GM12873 (cell line): ENCODE measurements at regions not wholly inside any gene's neighbourhood (a gene's known extent, or its start where the extent isn't known, plus 50 kb on each side); places are given as distances from the start of the nearest gene placed in this dataset.

Experiments
- CTCF ChIP-seq: IDR thresholded peaks from 2 replicates; pipeline ENCODE4 v1.5.1; 2012; ENCODE audit warnings: low read depth, mild to moderate bottlenecking, moderate library complexity, low read length, control low read depth; ENCODE audit not compliant: insufficient read depth; ENCODE audit errors: missing control alignments

GRCh38 chr2:198890490-198890889 lies 567.2 kb downstream of the SATB2 start:
- no peak for TF ChIP-seq CTCF

DNA sequence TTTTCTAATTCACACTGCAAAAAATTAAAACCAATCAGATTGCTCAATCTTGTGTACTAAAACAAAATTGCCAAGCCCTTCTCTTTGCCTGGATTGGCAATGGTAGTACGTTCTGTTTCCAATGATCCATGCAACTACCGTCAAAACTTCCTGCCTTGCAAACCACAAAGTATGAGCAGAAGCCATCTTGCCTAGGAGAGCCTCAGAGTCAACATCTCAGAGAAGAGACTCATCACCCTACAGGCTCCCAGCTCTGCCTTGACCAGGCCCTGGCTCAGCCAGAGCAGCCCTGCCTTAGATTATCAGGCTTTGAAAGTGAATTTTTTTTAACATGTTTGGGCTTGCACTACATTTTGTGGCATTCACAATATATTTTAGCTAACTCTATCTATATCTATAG lies 574.1 kb downstream of the SATB2 start:
- TF ChIP-seq CTCF = no peak

GRCh38 chr2:198880986-198881385 lies 576.8 kb downstream of the SATB2 start:
- no peak for TF ChIP-seq CTCF

DNA sequence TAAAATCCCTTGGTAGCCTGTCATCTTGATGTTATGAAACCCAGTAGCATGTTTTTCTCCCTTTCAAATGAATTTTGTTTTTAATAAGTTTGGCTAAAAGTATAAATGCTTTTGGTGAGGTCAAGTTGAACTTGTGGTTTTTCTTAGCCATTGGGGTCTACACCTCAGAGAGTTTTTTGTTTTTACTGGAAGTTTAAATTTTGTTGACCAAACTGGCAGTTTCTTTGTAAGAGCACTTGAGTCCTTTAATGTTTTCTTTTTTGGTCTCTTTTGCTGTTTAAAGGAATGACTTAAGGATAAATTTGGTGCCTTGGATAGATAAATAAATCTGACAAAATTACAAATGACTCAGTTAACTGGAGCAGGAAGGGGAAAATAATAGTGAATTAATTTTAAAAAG lies 577.3 kb downstream of the SATB2 start:
- TF ChIP-seq CTCF = no peak

- no peak for TF ChIP-seq CTCF
These were observed 583.3 kb downstream of the SATB2 start for GRCh38 chr2:198874472-198874858.

DNA sequence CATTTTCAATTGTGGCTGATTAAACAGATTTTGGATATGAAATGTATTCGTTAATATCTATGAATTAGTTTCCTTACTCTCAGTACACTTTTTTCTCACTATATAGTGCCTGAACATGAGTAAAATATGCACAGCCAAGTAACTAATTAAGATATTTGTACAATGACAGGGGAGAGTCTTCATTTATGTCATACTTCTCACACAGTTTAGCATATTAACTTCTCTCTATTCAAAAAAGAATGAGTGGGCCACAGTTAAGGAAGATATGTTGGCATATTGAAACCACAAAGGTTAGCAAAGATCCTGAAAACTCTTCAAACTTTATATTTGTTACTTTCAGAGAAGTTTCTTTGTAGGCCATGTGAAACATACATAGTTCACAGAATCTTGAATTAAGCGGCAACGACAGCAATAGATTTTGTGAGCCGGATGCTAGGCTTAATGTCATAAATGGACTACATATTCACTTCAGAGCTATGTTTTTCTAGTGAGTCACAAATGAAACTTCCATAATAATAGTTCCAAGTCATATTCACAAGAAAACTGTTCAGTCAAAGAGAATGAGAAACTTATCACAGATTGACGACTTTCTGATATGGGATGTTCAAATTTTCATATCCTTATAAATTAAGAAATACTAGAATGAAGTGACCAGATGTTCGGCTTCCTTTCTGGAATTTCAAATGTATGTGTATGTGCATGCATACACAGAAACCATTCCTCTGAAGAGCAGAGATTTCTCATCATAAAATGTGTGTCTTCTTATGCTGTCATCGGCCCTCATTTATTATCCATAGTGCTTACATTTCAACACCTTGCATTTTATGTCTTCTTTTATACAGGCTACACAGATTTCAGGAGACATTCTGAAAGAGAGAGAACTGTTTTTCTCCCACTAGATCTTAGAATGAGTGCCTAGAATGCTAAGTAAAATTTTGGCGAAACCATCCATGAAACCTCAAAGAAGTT lies 584.0 kb downstream of the SATB2 start:
- TF ChIP-seq CTCF = no peak

GRCh38 chr2:198863655-198864054 lies 594.1 kb downstream of the SATB2 start:
- TF ChIP-seq CTCF = no peak
